NCI-H128 (cell line): ENCODE measurements at regions not wholly inside any gene's neighbourhood (a gene's known extent, or its start where the extent isn't known, plus 50 kb on each side); places are given as distances from the start of the nearest gene placed in this dataset.
"Not testable (repeated sequence)": the region's sequence is repeated elsewhere in the genome, so short reads cannot be mapped to it uniquely, and the experiment has no call there.

Source experiments
- DNase-seq: peaks from one replicate; lab custom pipeline; 2025; ENCODE audit not compliant: unreplicated experiment; lab: John Stamatoyannopoulos, UW

DNA sequence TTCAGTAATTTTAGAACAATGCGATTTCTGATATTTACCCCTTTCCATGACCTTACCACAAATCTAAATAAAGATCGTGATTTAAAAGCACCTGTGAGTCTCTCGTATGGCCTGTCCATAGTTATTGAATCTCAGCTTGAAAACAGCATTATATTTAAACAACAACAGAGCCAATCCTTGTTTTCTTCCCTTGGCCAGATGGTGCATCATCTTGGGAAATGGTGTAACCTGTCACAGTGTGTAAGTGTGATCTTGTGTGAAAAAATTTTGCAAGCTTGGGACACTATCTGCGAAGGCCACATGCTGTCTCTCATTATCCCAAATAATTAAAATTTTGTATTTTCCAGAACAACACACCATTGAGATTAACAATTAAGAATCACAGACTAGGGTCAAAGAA is 262.7 kb upstream of the SPHKAP start:
- DNase-seq = no peak

DNA sequence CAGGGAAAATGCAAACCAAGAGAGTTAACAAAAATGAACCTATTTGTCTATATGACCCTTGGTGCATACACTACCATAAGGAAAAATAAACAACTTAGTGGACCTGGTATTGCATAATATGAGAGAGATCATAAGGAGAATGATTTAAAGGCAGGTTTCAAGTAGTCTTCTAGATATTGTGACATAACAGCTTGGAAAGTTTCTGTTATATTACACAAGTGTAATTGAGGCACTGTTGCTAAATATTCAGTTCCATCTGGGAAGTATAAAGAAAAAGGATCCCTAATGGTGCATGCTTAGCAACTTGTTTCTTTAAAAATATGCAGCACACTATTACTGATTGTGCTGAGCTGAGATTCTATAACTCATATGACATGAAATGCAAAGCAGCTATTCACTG is 252.2 kb upstream of the SPHKAP start:
- no peak for DNase-seq

DNA sequence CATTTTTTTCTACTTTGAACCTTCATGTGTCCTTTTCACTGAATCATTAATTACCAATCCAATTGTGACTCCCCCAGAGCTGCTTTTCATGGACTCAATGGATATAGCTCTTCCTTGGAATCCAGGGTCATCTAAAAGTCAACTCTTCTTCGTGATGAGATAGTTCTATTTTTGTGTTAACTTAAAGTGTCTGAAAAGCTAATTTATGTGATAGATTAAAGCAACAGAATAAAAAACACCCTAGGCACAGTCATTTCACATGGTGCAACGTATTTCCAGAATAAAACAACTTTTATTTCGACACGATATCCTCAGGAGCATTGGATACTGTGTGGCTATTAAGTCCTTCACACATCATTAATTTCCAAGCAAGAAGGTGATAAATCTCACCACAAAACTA is 250.6 kb upstream of the SPHKAP start:
- no peak for DNase-seq

- DNase-seq = no peak
Measured at GRCh38 chr2:228430986-228431385, 249.5 kb upstream of the SPHKAP start.

GRCh38 chr2:228426502-228427216 is 245.2 kb upstream of the SPHKAP start:
- no peak for DNase-seq

DNA sequence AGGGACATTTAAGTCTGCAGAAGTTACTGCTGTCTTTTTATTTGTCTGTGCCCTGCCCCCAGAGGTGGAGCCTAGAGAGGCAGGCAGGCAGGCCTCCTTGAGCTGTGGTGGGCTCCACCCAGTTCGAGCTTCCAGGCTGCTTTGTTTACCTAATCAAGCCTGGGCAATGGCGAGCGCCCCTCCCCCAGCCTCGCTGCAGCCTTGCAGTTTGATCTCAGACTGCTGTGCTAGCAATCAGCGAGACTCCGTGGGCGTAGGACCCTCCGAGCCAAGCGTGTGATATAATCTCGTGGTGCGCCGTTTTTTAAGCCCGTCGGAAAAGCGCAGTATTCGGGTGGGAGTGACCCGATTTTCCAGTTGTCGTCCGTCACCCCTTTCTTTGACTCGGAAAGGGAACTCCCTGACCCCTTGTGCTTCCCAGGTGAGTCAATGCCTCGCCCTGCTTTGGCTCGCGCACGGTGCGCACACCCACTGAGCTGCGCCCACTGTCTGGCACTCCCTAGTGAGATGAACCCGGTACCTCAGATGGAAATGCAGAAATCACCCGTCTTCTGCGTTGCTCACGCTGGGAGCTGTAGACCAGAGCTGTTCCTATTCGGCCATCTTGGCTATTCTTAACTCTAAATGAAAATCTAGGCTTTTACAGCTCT is 244.0 kb upstream of the SPHKAP start:
- not testable (repeated sequence) for DNase-seq

DNA sequence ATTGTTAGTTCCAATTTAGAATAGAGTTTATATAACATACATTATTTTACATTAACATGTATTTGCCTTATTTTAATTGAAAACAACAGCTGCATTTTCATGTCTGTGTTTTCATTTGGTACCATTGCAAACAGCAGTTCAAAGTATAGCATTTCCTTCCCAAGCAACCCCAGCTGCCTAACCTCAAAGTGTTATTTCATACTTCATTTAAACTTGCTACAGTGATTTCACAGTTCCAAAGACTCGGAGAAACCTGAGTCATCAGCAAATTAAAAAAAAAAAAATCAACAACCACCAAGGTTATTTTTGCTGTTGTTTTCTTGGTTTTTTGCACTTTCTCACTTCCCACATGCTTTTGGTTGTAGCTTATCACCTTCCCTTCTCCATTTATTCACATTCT is 236.5 kb upstream of the SPHKAP start:
- DNase-seq = no peak

- no peak for DNase-seq
Measured at GRCh38 chr2:228417526-228417925, 236.0 kb upstream of the SPHKAP start.

- DNase-seq = no peak
Measured at GRCh38 chr2:228410061-228410460, 228.6 kb upstream of the SPHKAP start.

GRCh38 chr2:228409493-228409892 is 228.0 kb upstream of the SPHKAP start:
- DNase-seq = no peak

- no peak for DNase-seq
Measured at GRCh38 chr2:228408529-228409227, 227.2 kb upstream of the SPHKAP start.

DNA sequence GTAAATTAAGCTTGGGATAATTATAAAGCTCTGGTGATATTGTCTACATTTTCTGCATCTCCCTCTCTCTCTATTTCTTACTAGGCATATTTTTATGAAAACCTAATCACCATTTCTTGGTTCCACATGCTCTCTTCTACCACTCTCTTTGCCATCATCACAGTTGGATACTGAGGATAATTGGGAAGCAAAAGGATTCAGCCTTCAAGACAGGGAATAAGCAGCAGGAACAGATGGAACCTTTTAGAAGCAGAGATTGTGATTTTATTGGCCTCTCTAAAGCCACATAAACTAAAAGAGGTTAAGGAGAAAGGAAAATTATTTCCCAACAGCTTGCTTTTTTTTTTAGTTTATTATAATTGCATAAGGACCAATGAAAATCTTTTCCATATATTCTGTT is 226.3 kb upstream of the SPHKAP start:
- no peak for DNase-seq

- no peak for DNase-seq
Measured at GRCh38 chr2:228401065-228401912, 219.8 kb upstream of the SPHKAP start.

GRCh38 chr2:228387776-228388175 is 206.3 kb upstream of the SPHKAP start:
- no peak for DNase-seq

GRCh38 chr2:228378696-228379425 is 197.4 kb upstream of the SPHKAP start:
- no peak for DNase-seq

GRCh38 chr2:228378233-228378632 is 196.7 kb upstream of the SPHKAP start:
- DNase-seq = no peak

GRCh38 chr2:228377533-228377932 is 196.0 kb upstream of the SPHKAP start:
- no peak for DNase-seq

DNA sequence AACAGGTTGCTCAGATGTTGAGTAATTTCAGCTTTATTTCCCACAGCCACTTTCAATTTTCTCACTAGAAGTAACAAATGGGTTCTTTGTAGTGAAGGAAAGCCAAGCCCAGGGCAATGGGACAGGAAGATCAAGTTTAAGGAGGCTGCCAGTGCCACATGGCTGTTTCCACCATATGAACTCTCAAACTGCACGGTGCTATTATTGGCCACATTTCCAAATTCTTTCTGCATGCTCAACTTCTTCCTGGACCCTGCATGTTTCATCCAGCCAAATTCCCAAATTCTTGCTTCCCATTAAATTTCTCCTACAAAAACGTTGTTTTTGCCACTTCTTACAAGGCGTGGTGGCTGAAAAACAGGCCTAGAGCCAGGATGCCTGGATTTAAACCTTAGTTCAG is 193.3 kb upstream of the SPHKAP start:
- no peak for DNase-seq

- DNase-seq = no peak
Measured at GRCh38 chr2:228373191-228373590, 191.7 kb upstream of the SPHKAP start.

- DNase-seq = no peak
Measured at GRCh38 chr2:228372212-228372611, 190.7 kb upstream of the SPHKAP start.
